Mesenchymal stem cell (in vitro differentiated cells and primary cell): ENCODE measurements at regions not wholly inside any gene's neighbourhood (a gene's known extent, or its start where the extent isn't known, plus 50 kb on each side); places are given as distances from the start of the nearest gene placed in this dataset.
A peak's percentile ranks its signal among the peaks of the same experiment; 100 is the strongest.

Experiments used
- DNase-seq: peaks from one replicate; pipeline ENCODE4 v3.0.0-alpha.2; 2013
- H2AFZ ChIP-seq: one replicate; pipeline ENCODE4 v1.6.1; 2013; ENCODE audit warnings: low read depth, mild to moderate bottlenecking, control low read depth, inconsistent platforms, low read length, moderate library complexity
- H2AK5ac ChIP-seq: 2 replicates; pipeline ENCODE4 v1.6.1; 2013; ENCODE audit warnings: low read length, moderate library complexity, mild to moderate bottlenecking, inconsistent platforms; ENCODE audit not compliant: severe bottlenecking
- H2BK120ac ChIP-seq: one replicate; pipeline ENCODE4 v1.6.1; 2013; ENCODE audit warnings: low read depth, mild to moderate bottlenecking, inconsistent platforms, low read length, moderate library complexity
- H2BK12ac ChIP-seq, 2 experiments: one replicate each; pipeline ENCODE4 v1.6.1; 2013; ENCODE audit warnings: inconsistent platforms in 2 of 2, low read length in 2 of 2, mild to moderate bottlenecking in 2 of 2, moderate library complexity in 2 of 2, control low read depth in 1 of 2
- H2BK15ac ChIP-seq: one replicate; pipeline ENCODE4 v1.6.1; 2013; ENCODE audit warnings: mild to moderate bottlenecking, low read depth, inconsistent platforms; ENCODE audit not compliant: poor library complexity, severe bottlenecking
- H2BK5ac ChIP-seq: 2 replicates; pipeline ENCODE4 v1.6.1; 2013; ENCODE audit warnings: low read depth, mild to moderate bottlenecking, low read length, control low read depth, inconsistent platforms; ENCODE audit not compliant: poor library complexity, severe bottlenecking
- H3K14ac ChIP-seq, 2 experiments: one replicate each; pipeline ENCODE4 v1.6.1; 2013; ENCODE audit warnings: inconsistent platforms in 2 of 2, low read length in 2 of 2, control low read depth in 1 of 2, mild to moderate bottlenecking in 1 of 2, moderate library complexity in 1 of 2
- H3K18ac ChIP-seq, 2 experiments: one replicate each; pipeline ENCODE4 v1.6.1; 2013; ENCODE audit warnings: inconsistent platforms in 2 of 2, low read length in 2 of 2, control low read depth in 1 of 2, low read depth in 1 of 2, mild to moderate bottlenecking in 1 of 2
- H3K23ac ChIP-seq, 2 experiments: one replicate each; pipeline ENCODE4 v1.6.1; 2013; ENCODE audit warnings: inconsistent platforms in 2 of 2, low read length in 2 of 2, mild to moderate bottlenecking in 2 of 2, moderate library complexity in 2 of 2, control low read depth in 1 of 2
- H3K27ac ChIP-seq: 2 replicates; pipeline ENCODE4 v1.5.1; 2013; ENCODE audit warnings: mild to moderate bottlenecking, moderate library complexity, low read length, control low read depth, inconsistent platforms; ENCODE audit not compliant: poor library complexity, severe bottlenecking
- H3K27me3 ChIP-seq, 2 experiments: 2 replicates each; pipeline versions ENCODE4 v1.6.1 to v1.7.0; 2013; ENCODE audit warnings: low read length in 2 of 2, mild to moderate bottlenecking in 2 of 2, moderate library complexity in 2 of 2, control low read depth in 1 of 2, inconsistent platforms in 1 of 2; ENCODE audit not compliant: control insufficient read depth in 1 of 2, insufficient read depth in 1 of 2
- H3K36me3 ChIP-seq, 2 experiments: 2 replicates each; pipeline versions ENCODE4 v1.6.1 to v1.7.0; 2013; ENCODE audit warnings: low read length in 2 of 2, control low read depth in 1 of 2, inconsistent platforms in 1 of 2, low read depth in 1 of 2, mild to moderate bottlenecking in 1 of 2; ENCODE audit not compliant: insufficient read depth in 2 of 2, control insufficient read depth in 1 of 2
- H3K4ac ChIP-seq, 2 experiments: one replicate each; pipeline ENCODE4 v1.6.1; 2013; ENCODE audit warnings: inconsistent platforms in 2 of 2, low read length in 2 of 2, mild to moderate bottlenecking in 2 of 2, moderate library complexity in 2 of 2, control low read depth in 1 of 2, low read depth in 1 of 2
- H3K4me1 ChIP-seq: 2 replicates; pipeline ENCODE4 v1.6.1; 2013; ENCODE audit warnings: low read depth, low read length, control low read depth; ENCODE audit not compliant: control insufficient read depth, insufficient read depth
- H3K4me2 ChIP-seq: 2 replicates; pipeline ENCODE4 v1.6.1; 2013; ENCODE audit warnings: low read length, mild to moderate bottlenecking, inconsistent platforms; ENCODE audit not compliant: poor library complexity, severe bottlenecking
- H3K4me3 ChIP-seq, 2 experiments: 2 replicates each; pipeline versions ENCODE4 v1.5.1 to v1.7.0; 2013; ENCODE audit warnings: low read length in 2 of 2, mild to moderate bottlenecking in 2 of 2, control low read depth in 1 of 2, low read depth in 1 of 2; ENCODE audit not compliant: insufficient read depth in 1 of 2
- H3K79me1 ChIP-seq: replicated peaks from 2 replicates; pipeline ENCODE4 v1.6.1; 2013; ENCODE audit warnings: mild to moderate bottlenecking, control low read depth, low read length, inconsistent platforms; ENCODE audit not compliant: poor library complexity, severe bottlenecking
- H3K9ac ChIP-seq: 2 replicates; pipeline ENCODE4 v1.7.0; 2013; ENCODE audit warnings: mild to moderate bottlenecking, low read length, moderate library complexity
- H3K9me3 ChIP-seq: 2 replicates; pipeline ENCODE4 v1.7.0; 2013; ENCODE audit warnings: mild to moderate bottlenecking, low read length; ENCODE audit not compliant: control insufficient read depth
- H4K8ac ChIP-seq: one replicate; pipeline ENCODE4 v1.6.1; 2013; ENCODE audit warnings: inconsistent platforms, mild to moderate bottlenecking, low read length, moderate library complexity
- H4K91ac ChIP-seq: one replicate; pipeline ENCODE4 v1.6.1; 2013; ENCODE audit warnings: mild to moderate bottlenecking, low read length, inconsistent platforms
- WGBS: methylation state at CpG from one replicate; pipeline ENCODE4 v1.1.7; 2013; ENCODE audit warnings: mixed read lengths; 5-methylcytosine and 5-hydroxymethylcytosine counted together

- Histone ChIP-seq H2BK15ac (no peak overlapping the region), H3K27ac (no peak overlapping the region), H2BK12ac (peak overlapping the region in 1 of 2 experiments; percentile 27), H3K23ac (no peak overlapping the region), H3K4me1 (no peaks in the 10 kb centered on the region), H3K9ac (no peak overlapping the region), H3K36me3 (no peaks in the 10 kb centered on the region), H3K9me3 (no peaks in the 10 kb centered on the region), H2BK120ac (no peak overlapping the region), H2AFZ (no peak overlapping the region), H4K91ac (no peak overlapping the region), H4K8ac (peak overlapping the region; percentile 45), H2BK5ac (no peak overlapping the region), H3K14ac (no peak overlapping the region), H3K18ac (peak overlapping the region in 1 of 2 experiments; percentile 46), H3K4ac (no peak overlapping the region), H3K4me2 (no peak overlapping the region), H2AK5ac (no peak overlapping the region), H3K27me3 (no peaks in the 10 kb centered on the region), H3K79me1 (no peaks in the 10 kb centered on the region), H3K4me3 (no peak overlapping the region)
- peak; percentile 90 for DNase-seq
- 68% methylated on average over 4 of the region's 4 CpGs for WGBS
Observed at GRCh38 chr13:105991622-105992277, 543.7 kb downstream of the EFNB2 start.

- Histone ChIP-seq H3K9ac (no peak overlapping the region), H2AK5ac (no peak overlapping the region), H3K79me1 (no peaks in the 10 kb centered on the region), H2BK120ac (no peak overlapping the region), H2BK12ac (peak overlapping the region in 1 of 2 experiments; percentile 21), H3K4me3 (no peak overlapping the region), H3K27ac (no peak overlapping the region), H4K91ac (no peak overlapping the region), H3K9me3 (no peaks in the 10 kb centered on the region), H2AFZ (no peak overlapping the region), H4K8ac (no peak overlapping the region), H3K18ac (peak overlapping the region in 1 of 2 experiments; percentile 46), H3K14ac (peak overlapping the region in 1 of 2 experiments; percentile 53), H2BK15ac (no peak overlapping the region), H3K36me3 (no peaks in the 10 kb centered on the region), H3K4ac (no peak overlapping the region), H3K4me2 (no peak overlapping the region), H3K23ac (no peak overlapping the region), H3K27me3 (no peaks in the 10 kb centered on the region), H2BK5ac (no peak overlapping the region), H3K4me1 (no peaks in the 10 kb centered on the region)
- WGBS: no CpG with 5 or more reads among the region's 1 CpG
- DNase-seq: no peak
Observed at GRCh38 chr13:105991131-105991530, 544.3 kb downstream of the EFNB2 start.

GRCh38 chr13:105990256-105990958 is 545.1 kb downstream of the EFNB2 start:
- WGBS: 38% methylated on average over 2 of the region's 4 CpGs
- H3K27ac ChIP-seq: no peak overlapping the region
- no peaks in the 10 kb centered on the region for H3K36me3 ChIP-seq

GRCh38 chr13:105984646-105985045 is 550.8 kb downstream of the EFNB2 start:
- no peak overlapping the region for H2AK5ac ChIP-seq
- no peak overlapping the region for H4K8ac ChIP-seq
- H3K27ac ChIP-seq: no peak overlapping the region
- no peak overlapping the region for H3K18ac ChIP-seq
- no peak overlapping the region for H3K4ac ChIP-seq
- H4K91ac ChIP-seq: no peak overlapping the region
- DNase-seq: no peak
- H2BK5ac ChIP-seq: no peak overlapping the region
- H2BK120ac ChIP-seq: no peak overlapping the region
- H3K9ac ChIP-seq: no peak overlapping the region
- no peak overlapping the region for H2BK12ac ChIP-seq
- no peak overlapping the region for H3K4me3 ChIP-seq
- no peak overlapping the region for H2AFZ ChIP-seq
- no peaks in the 10 kb centered on the region for H3K27me3 ChIP-seq
- H3K4me1 ChIP-seq: no peaks in the 10 kb centered on the region
- H3K14ac ChIP-seq: no peak overlapping the region
- no peaks in the 10 kb centered on the region for H3K79me1 ChIP-seq
- no peak overlapping the region for H3K4me2 ChIP-seq
- no peak overlapping the region for H3K23ac ChIP-seq
- H2BK15ac ChIP-seq: no peak overlapping the region
- WGBS: 94% methylated on average over 11 of the region's 11 CpGs
- H3K9me3 ChIP-seq: no peaks in the 10 kb centered on the region
- no peaks in the 10 kb centered on the region for H3K36me3 ChIP-seq

More at GRCh38 chr13:105990256-105990958, 545.1 kb downstream of the EFNB2 start:
- Histone ChIP-seq H3K4me1 (no peaks in the 10 kb centered on the region), H2BK12ac (peak overlapping the region in 1 of 2 experiments; percentile 31), H3K9ac (no peak overlapping the region), H3K9me3 (no peaks in the 10 kb centered on the region), H3K27me3 (no peaks in the 10 kb centered on the region), H4K91ac (no peak overlapping the region), H3K79me1 (no peaks in the 10 kb centered on the region), H3K23ac (no peak overlapping the region), H2BK5ac (no peak overlapping the region), H2AK5ac (peak overlapping the region; percentile 46), H3K4me3 (no peak overlapping the region), H2BK15ac (no peak overlapping the region), H3K4ac (no peak overlapping the region), H2AFZ (no peak overlapping the region), H4K8ac (peak overlapping the region; percentile 45), H3K14ac (no peak overlapping the region), H3K4me2 (no peak overlapping the region), H2BK120ac (no peak overlapping the region), H3K18ac (peak overlapping the region in 1 of 2 experiments; percentile 48)
- peak; percentile 62 for DNase-seq
